Ishikawa (cell line): ENCODE measurements at regions not wholly inside any gene's neighbourhood (a gene's known extent, or its start where the extent isn't known, plus 50 kb on each side); places are given as distances from the start of the nearest gene placed in this dataset.

Experiments used
- CEBPB ChIP-seq: IDR thresholded peaks from 2 replicates; pipeline ENCODE4 v1.6.1; 2012
- CREB1 ChIP-seq: IDR thresholded peaks from 2 replicates; pipeline ENCODE4 v1.6.1; 2012; ENCODE audit warnings: low read depth
- EGR1 ChIP-seq: IDR thresholded peaks from 2 replicates; pipeline ENCODE4 v1.6.1; 2012
- EP300 ChIP-seq: IDR thresholded peaks from 2 replicates; pipeline ENCODE4 v1.6.1; 2012; ENCODE audit warnings: borderline replicate concordance
- FOXM1 ChIP-seq: IDR thresholded peaks from 2 replicates; pipeline ENCODE4 v1.6.1; 2012; ENCODE audit warnings: low read depth, borderline replicate concordance
- NFIC ChIP-seq: IDR thresholded peaks from 2 replicates; pipeline ENCODE4 v1.6.1; 2012
- RAD21 ChIP-seq: IDR thresholded peaks from 2 replicates; pipeline ENCODE4 v1.6.1; 2012; ENCODE audit warnings: low read depth
- REST ChIP-seq: IDR thresholded peaks from 2 replicates; pipeline ENCODE4 v1.6.1; 2012; ENCODE audit warnings: low read depth, mild to moderate bottlenecking
- TAF1 ChIP-seq: IDR thresholded peaks from 2 replicates; pipeline ENCODE4 v1.6.1; 2012; ENCODE audit warnings: low read depth, mild to moderate bottlenecking
- TCF12 ChIP-seq: IDR thresholded peaks from 2 replicates; pipeline ENCODE4 v1.6.1; 2012; ENCODE audit warnings: low read depth
- TEAD4 ChIP-seq: IDR thresholded peaks from 2 replicates; pipeline ENCODE4 v1.6.1; 2012
- YY1 ChIP-seq: IDR thresholded peaks from 2 replicates; pipeline ENCODE4 v1.6.1; 2012; ENCODE audit warnings: low read depth
- ZBTB7A ChIP-seq: IDR thresholded peaks from 2 replicates; pipeline ENCODE4 v1.6.1; 2012; ENCODE audit warnings: low read depth
- TF ChIP-seq, protein P1 (sequence below): IDR thresholded peaks from 2 replicates; pipeline ENCODE4 v1.6.1; 2012

DNA sequence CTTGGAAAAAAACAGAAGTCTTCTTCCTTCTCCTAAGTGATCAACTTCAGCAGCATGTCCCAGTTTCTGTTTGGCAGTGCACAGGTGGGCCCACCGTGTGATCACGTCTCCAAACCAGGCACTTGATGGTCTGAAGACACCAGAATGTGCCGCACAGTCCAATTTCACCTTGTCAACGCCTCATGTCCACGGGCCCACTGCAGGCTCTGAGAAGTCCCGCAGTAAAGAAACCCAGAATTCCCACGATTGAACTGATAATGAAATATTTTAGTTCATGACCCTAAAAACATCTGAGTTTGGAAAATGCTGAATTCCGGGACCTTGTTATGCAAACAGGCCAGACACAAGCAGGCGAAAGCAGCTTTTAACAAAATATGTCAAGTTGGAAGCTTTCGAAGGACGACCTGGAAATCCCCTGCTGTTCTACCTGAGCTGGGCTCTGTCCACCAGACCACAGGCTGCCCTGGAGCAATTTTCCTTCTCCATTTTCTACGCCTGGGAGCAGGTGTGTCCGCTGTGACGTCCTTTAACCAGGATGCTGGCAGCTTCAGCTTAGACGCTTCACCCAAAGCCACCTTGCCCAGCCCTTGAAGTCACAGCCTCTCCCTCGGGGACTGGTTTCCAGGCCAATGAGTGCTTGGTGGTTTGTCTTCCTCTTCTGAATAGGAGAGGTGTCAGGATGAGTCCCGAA lies 167.8 kb upstream of the IQSEC1 start:
- TF ChIP-seq RAD21: no peak
- no peak for TF ChIP-seq TCF12
- no peak for TF ChIP-seq REST
- TF ChIP-seq YY1: no peak
- TF ChIP-seq CREB1: no peak
- TF ChIP-seq EGR1: no peak
- TF ChIP-seq TEAD4: no peak
- TF ChIP-seq CEBPB: no peak
- no peak for TF ChIP-seq FOXM1
- no peak for TF ChIP-seq TAF1
- no peak for TF ChIP-seq EP300
- TF ChIP-seq, protein P1, sequence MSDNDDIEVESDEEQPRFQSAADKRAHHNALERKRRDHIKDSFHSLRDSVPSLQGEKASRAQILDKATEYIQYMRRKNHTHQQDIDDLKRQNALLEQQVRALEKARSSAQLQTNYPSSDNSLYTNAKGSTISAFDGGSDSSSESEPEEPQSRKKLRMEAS: no peak

- TF ChIP-seq CEBPB (no peak), RAD21 (no peak), EGR1 (no peak), TCF12 (no peak), TEAD4 (no peak), EP300 (no peak), CREB1 (no peak), ZBTB7A (no peak), TAF1 (no peak)
- TF ChIP-seq, protein P1: no peak
Observed at GRCh38 chr3:13239467-13239760, 166.2 kb upstream of the IQSEC1 start.

- TF ChIP-seq NFIC (no peak), EP300 (no peak), ZBTB7A (no peak)
Observed at GRCh38 chr3:13238687-13239466, 165.6 kb upstream of the IQSEC1 start.

DNA sequence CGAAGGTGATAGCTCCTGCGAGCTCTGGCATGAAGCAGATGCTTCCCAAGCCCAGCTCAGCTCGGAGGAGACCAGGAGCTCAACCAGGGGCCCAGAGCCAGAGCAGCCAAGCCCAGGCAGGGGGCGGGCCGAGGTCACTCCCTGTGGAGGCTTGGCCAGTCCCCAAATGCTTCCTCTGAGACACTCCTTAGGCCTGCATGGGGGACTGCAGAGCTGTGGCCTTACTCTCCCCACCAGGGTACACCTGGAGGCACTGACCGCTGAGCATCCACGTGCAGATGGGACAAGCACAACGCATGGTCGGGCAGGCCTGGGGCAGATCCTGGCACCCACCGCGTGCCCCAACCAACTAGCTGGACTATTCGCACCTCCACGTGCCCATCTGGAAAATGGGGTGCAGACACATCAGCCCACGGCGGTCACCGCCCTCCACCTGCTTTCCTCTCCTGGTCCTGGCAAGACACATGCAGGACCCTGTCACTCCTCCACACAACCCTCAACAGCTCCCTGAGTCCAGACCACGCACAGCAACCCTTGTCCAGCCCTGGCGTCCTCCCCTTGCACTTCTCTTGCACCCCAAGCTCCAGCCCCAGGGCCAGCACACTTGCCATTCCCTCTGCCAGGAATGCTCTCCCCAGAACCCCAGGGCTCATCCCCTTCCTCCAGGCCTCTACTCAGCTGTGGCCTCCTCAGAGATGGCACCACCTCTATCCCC lies 164.7 kb upstream of the IQSEC1 start:
- TF ChIP-seq TCF12 (0 out of 2 replicates have a peak, but pooled peaks have one; percentile 19), FOXM1 (no peak)

DNA sequence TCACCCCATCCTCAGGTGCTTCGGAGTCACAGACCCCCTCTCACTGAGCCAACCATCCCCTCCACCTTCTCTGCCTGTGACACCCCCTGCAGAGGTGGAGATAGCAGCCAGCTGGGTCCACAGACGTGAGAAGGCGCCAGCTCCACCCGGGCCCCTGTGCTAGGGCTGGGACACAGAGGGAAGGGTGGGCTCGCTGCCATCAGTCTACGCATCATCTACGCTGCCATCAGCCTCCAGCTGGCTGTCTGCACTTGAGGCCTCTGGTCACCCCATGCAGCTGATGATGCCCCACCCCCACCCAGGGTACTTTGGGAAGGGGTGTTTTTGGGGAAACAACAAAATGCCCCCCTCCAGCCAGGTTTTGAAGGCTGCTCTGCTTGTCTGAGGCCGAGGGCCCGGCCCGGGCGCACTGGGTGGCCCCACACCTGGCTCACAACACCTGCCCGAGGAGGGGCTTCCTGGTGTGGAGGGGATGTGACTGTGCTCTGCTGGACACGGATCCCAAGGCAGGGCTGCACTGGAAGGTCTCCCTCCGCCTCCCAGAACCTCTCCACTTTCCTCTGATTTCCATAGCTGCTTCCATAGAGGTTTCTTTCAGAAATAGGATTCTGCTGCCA lies 163.4 kb upstream of the IQSEC1 start:
- TF ChIP-seq, protein P1: no peak
- TF ChIP-seq CEBPB: no peak
- TF ChIP-seq EP300: no peak
- no peak for TF ChIP-seq NFIC

GRCh38 chr3:13235897-13236296 lies 162.7 kb upstream of the IQSEC1 start:
- TF ChIP-seq NFIC (peak; percentile 89), TCF12 (no peak), ZBTB7A (0 out of 2 replicates have a peak, but pooled peaks have one; percentile 3)

GRCh38 chr3:13235079-13235478 lies 161.8 kb upstream of the IQSEC1 start:
- peak; percentile 60; the same call in 1 of the 2 replicates for TF ChIP-seq ZBTB7A
- TF ChIP-seq EP300: no peak
- no peak for TF ChIP-seq REST
- TF ChIP-seq NFIC: no peak
- TF ChIP-seq, protein P1: no peak
- TF ChIP-seq TCF12: no peak
